GM12878 (cell line): ENCODE measurements at regions not wholly inside any gene's neighbourhood (a gene's known extent, or its start where the extent isn't known, plus 50 kb on each side); places are given as distances from the start of the nearest gene placed in this dataset.

Experiments used
- ATAC-seq: fragments of 200-7000 bp; cut with Tn5 transposase; 3 replicates; pipeline ENCODE4 v1.9.1; 2020; ENCODE audit warnings: mild to moderate bottlenecking, moderate library complexity
- BruUV-seq: library from RNA; stranded (reverse); fragments of 400-500 nt; replicated peaks from 2 replicates; lab custom pipeline; 2021; lab: Mats Ljungman, UMichigan
- CTCF ChIA-PET: fragments of 300-600 bp; sonication (Branson Sonifier 250); formaldehyde crosslinking; extraction: SDS; loops from one replicate; lab custom pipeline; 2021; ENCODE audit warnings: inconsistent platforms; lab: Yijun Ruan, JAX
- POLR2A ChIA-PET: fragments of 350-600 bp; formaldehyde crosslinking; extraction: SDS; loops from one replicate; lab custom pipeline; 2021; ENCODE audit warnings: inconsistent platforms; lab: Charles Lee
- RAD21 ChIA-PET: fragments of 300-600 bp; sonication (Branson Sonifier 250); formaldehyde crosslinking; loops from one replicate; lab custom pipeline; 2023; ENCODE audit warnings: antibody characterized with exemption; ENCODE audit not compliant: unreplicated experiment; lab: Charles Lee
- SMC1A ChIA-PET: fragments of 300-600 bp; sonication (Branson Sonifier 250); formaldehyde crosslinking; loops from one replicate; lab custom pipeline; 2023; ENCODE audit not compliant: unreplicated experiment, uncharacterized antibody; lab: Charles Lee
- DNase-seq: peaks from one replicate; pipeline ENCODE4 v3.0.0-alpha.2; 2011; ENCODE audit warnings: low read depth, low spot score
- FAIRE-seq: peaks from 3 replicates; lab custom pipeline; 2011; peaks lifted over from hg19 to GRCh38; lab: Jason Lieb, UNC
- H2AFZ ChIP-seq: 2 replicates; pipeline ENCODE4 v1.6.0; 2011; ENCODE audit warnings: low read depth, low read length, control low read depth; ENCODE audit not compliant: control insufficient read depth
- H3K27ac ChIP-seq: 2 replicates; pipeline ENCODE4 v1.5.1; 2011; ENCODE audit warnings: control low read depth; ENCODE audit not compliant: control insufficient read depth, insufficient read depth
- H3K27me3 ChIP-seq, 2 experiments: replicated peaks in 1 of 2; 2 replicates each; pipeline versions ENCODE4 v1.6.0 to v1.6.1; 2011; ENCODE audit warnings: low read length in 1 of 2; ENCODE audit not compliant: control insufficient read depth in 2 of 2, insufficient read depth in 2 of 2
- H3K36me3 ChIP-seq, 2 experiments: 2 replicates each; pipeline ENCODE4 v1.5.1; 2011; ENCODE audit warnings: low read length in 1 of 2; ENCODE audit not compliant: control insufficient read depth in 2 of 2, insufficient read depth in 2 of 2
- H3K4me1 ChIP-seq: 2 replicates; pipeline ENCODE4 v1.6.1; 2011; ENCODE audit warnings: mild to moderate bottlenecking, low read length, moderate library complexity, mixed read lengths; ENCODE audit not compliant: control insufficient read depth, insufficient read depth
- H3K4me2 ChIP-seq: 2 replicates; pipeline ENCODE4 v1.6.0; 2011; ENCODE audit warnings: control low read depth; ENCODE audit not compliant: control insufficient read depth, insufficient read depth
- H3K4me3 ChIP-seq: fragments of 200-600 bp; sonication (generic); 2 replicates; pipeline ENCODE4 v1.5.1; 2016
- H3K79me2 ChIP-seq: 2 replicates; pipeline ENCODE4 v1.6.0; 2011; ENCODE audit warnings: low read length; ENCODE audit not compliant: control insufficient read depth, insufficient read depth
- H3K9ac ChIP-seq: 2 replicates; pipeline ENCODE4 v1.8.0; 2011; ENCODE audit warnings: low read length, control low read depth, mixed read lengths; ENCODE audit not compliant: control insufficient read depth, insufficient read depth
- H3K9me3 ChIP-seq: replicated peaks from 3 replicates; pipeline ENCODE4 v1.5.1; 2011; ENCODE audit warnings: mild to moderate bottlenecking, low read length; ENCODE audit not compliant: control insufficient read depth, insufficient read depth
- H4K20me1 ChIP-seq: 2 replicates; pipeline ENCODE4 v1.6.0; 2011; ENCODE audit not compliant: control insufficient read depth, insufficient read depth
- BACH1 ChIP-seq: fragments of 450-650 bp; IDR thresholded peaks from 2 replicates; pipeline ENCODE4 v1.6.1; 2017; ENCODE audit warnings: mild to moderate bottlenecking, borderline replicate concordance
- BHLHE40 ChIP-seq, 2 experiments: fragments of 450-650 bp in 1 of 2; IDR thresholded peaks; 2 replicates each; pipeline ENCODE4 v1.6.1; 2011 to 2017; ENCODE audit warnings: low read depth in 2 of 2, borderline replicate concordance in 1 of 2, improper control_type of control experiment in 1 of 2, low read length in 1 of 2, mild to moderate bottlenecking in 1 of 2
- BRCA1 ChIP-seq: IDR thresholded peaks from 2 replicates; pipeline ENCODE4 v1.6.1; 2011; ENCODE audit warnings: low read depth, low read length, improper control_type of control experiment
- CHD4 ChIP-seq: fragments of 200-600 bp; sonication (generic); IDR thresholded peaks from 2 replicates; pipeline ENCODE4 v1.6.1; 2016; ENCODE audit warnings: mild to moderate bottlenecking
- FOS ChIP-seq: IDR thresholded peaks from 3 replicates; pipeline ENCODE4 v1.6.1; 2011; ENCODE audit warnings: borderline replicate concordance; ENCODE audit not compliant: insufficient read length; ENCODE audit errors: extremely low read depth
- FOXK2 ChIP-seq: fragments of 450-650 bp; IDR thresholded peaks from 2 replicates; pipeline ENCODE4 v1.6.1; 2017; ENCODE audit warnings: mild to moderate bottlenecking, moderate library complexity
- GATAD2B ChIP-seq: fragments of 450-650 bp; conservative IDR thresholded peaks from 2 replicates; pipeline ENCODE4 v1.6.1; 2017; ENCODE audit warnings: low read depth, mild to moderate bottlenecking, moderate library complexity
- PBX3 ChIP-seq: IDR thresholded peaks from 2 replicates; pipeline ENCODE4 v1.6.1; 2011; ENCODE audit warnings: mild to moderate bottlenecking, low read depth, low read length, moderate library complexity; ENCODE audit not compliant: insufficient replicate concordance
- RFX5 ChIP-seq: IDR thresholded peaks from 2 replicates; pipeline ENCODE4 v1.6.1; 2011; ENCODE audit warnings: low read depth, low read length, improper control_type of control experiment
- SP1 ChIP-seq: IDR thresholded peaks from one replicate; pipeline ENCODE4 v1.6.1; 2011; ENCODE audit warnings: low read depth, low read length
- SPI1 ChIP-seq: IDR thresholded peaks from 2 replicates; pipeline ENCODE4 v1.6.1; 2011; ENCODE audit warnings: low read depth, mild to moderate bottlenecking, low read length, moderate library complexity, borderline replicate concordance; ENCODE audit not compliant: insufficient read depth
- SREBF2 ChIP-seq: IDR thresholded peaks from 2 replicates; pipeline ENCODE4 v1.6.1; 2012; ENCODE audit warnings: mild to moderate bottlenecking, low read length
- TAF1 ChIP-seq: IDR thresholded peaks from 2 replicates; pipeline ENCODE4 v1.6.1; 2011; ENCODE audit warnings: mild to moderate bottlenecking, low read depth, low read length, borderline replicate concordance
- TCF7 ChIP-seq: IDR thresholded peaks from 2 replicates; pipeline ENCODE4 v1.6.1; 2014; ENCODE audit warnings: antibody characterized with exemption, borderline replicate concordance
- ZNF207 ChIP-seq: fragments of 450-650 bp; IDR thresholded peaks from 2 replicates; pipeline ENCODE4 v1.6.1; 2014; ENCODE audit warnings: antibody characterized with exemption, mild to moderate bottlenecking, borderline replicate concordance
- ZNF274 ChIP-seq: IDR thresholded peaks from one replicate; pipeline ENCODE4 v1.8.0; 2011; ENCODE audit not compliant: insufficient read length, insufficient read depth
- ZZZ3 ChIP-seq: IDR thresholded peaks from 2 replicates; pipeline ENCODE4 v1.6.1; 2011; ENCODE audit warnings: low read depth; ENCODE audit not compliant: control insufficient read depth, insufficient read length
- WGBS: methylation state at CpG from one replicate; pipeline ENCODE4 v1.1.6; 2016; ENCODE audit warnings: low lambda C conversion rate; ENCODE audit not compliant: insufficient replicate concordance, insufficient coverage; ENCODE audit errors: missing lambda C conversion rate; 5-methylcytosine and 5-hydroxymethylcytosine counted together
- in situ Hi-C: fragments of 300-500 bp; cut with MboI; formaldehyde crosslinking; loops from 9 replicates; pipeline ENCODE4 v1.14.3; 2018; ENCODE audit warnings: mixed read lengths
- intact Hi-C: fragments of 100-400 bp; cut with micrococcal nuclease; formaldehyde crosslinking; loops from one replicate; pipeline ENCODE4 v1.14.2; 2022; ENCODE audit not compliant: unreplicated experiment
- TF ChIP-seq, protein P1 (sequence below): fragments of 450-650 bp; IDR thresholded peaks from 2 replicates; pipeline ENCODE4 v1.6.1; 2016; ENCODE audit warnings: mild to moderate bottlenecking
- TF ChIP-seq, protein P2 (sequence below): IDR thresholded peaks from 2 replicates; pipeline ENCODE4 v1.6.1; 2011; ENCODE audit warnings: borderline replicate concordance, low read depth, mild to moderate bottlenecking, moderate library complexity, mixed read lengths, low read length; ENCODE audit not compliant: insufficient read depth; ENCODE audit errors: extremely low read length

DNA sequence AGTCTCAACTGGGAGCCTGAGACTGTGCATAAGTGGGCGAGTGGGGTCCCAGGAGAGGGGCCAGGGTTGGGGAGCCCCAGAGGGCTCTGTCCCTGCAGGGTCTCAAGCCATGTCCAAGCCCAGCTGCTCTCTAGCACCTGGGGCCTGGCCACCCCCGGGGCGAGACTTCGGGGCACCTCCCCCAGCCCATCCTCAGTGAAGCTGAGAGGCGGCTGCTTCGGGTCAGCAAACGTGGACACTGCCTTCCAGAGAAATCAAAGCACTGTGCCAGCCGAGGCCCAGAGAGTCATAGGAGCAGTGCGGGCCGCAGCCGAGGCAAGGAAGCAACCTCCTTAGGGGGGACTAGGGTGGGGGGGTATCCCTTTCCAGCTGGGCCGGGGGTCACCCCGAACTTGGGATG lies 77.5 kb downstream of the ENGASE start:
- H2AFZ ChIP-seq, result no peak overlapping the region
- H3K4me2 ChIP-seq, result no peak overlapping the region
- in situ Hi-C loops (no loop called here), intact Hi-C loops (no loop called here)
- 13% methylated on average over 13 of the region's 13 CpGs for WGBS
- ChIA-PET RAD21 (no interaction called here), POLR2A (no interaction called here), CTCF (no interaction called here), SMC1A (no interaction called here)
- TF ChIP-seq ZZZ3 (no peak), GATAD2B (no peak), RFX5 (no peak), SPI1 (no peak), ZNF274 (no peak), ZNF207 (no peak), PBX3 (no peak), FOS (no peak), BRCA1 (no peak), TCF7 (no peak), BACH1 (no peak), FOXK2 (no peak), BHLHE40 (IDR thresholded peaks at IDR 0.05; ENCODE audit: borderline replicate concordance in 1 of 2, low read depth in 2 of 2, low read length in 1 of 2) (no peak), SREBF2 (no peak), TAF1 (no peak), CHD4 (no peak), SP1 (no peak)
- TF ChIP-seq, protein P1, sequence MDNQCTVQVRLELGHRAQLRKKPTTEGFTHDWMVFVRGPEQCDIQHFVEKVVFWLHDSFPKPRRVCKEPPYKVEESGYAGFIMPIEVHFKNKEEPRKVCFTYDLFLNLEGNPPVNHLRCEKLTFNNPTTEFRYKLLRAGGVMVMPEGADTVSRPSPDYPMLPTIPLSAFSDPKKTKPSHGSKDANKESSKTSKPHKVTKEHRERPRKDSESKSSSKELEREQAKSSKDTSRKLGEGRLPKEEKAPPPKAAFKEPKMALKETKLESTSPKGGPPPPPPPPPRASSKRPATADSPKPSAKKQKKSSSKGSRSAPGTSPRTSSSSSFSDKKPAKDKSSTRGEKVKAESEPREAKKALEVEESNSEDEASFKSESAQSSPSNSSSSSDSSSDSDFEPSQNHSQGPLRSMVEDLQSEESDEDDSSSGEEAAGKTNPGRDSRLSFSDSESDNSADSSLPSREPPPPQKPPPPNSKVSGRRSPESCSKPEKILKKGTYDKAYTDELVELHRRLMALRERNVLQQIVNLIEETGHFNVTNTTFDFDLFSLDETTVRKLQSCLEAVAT, result no peak
- TF ChIP-seq, protein P2, sequence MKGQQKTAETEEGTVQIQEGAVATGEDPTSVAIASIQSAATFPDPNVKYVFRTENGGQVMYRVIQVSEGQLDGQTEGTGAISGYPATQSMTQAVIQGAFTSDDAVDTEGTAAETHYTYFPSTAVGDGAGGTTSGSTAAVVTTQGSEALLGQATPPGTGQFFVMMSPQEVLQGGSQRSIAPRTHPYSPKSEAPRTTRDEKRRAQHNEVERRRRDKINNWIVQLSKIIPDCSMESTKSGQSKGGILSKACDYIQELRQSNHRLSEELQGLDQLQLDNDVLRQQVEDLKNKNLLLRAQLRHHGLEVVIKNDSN, result no peak
- H3K79me2 ChIP-seq, result no peaks in the 10 kb centered on the region
- FAIRE-seq (no peak), DNase-seq (no peak), ATAC-seq (no peak)
- no peaks in the 10 kb centered on the region for H4K20me1 ChIP-seq
- H3K27me3 ChIP-seq, result no peaks in the 10 kb centered on the region; a peak in 1 of 4 replicates
- no peaks in the 10 kb centered on the region for H3K36me3 ChIP-seq
- BruUV-seq, result no TSS peak
- H3K27ac ChIP-seq, result no peak overlapping the region
- H3K4me3 ChIP-seq, result no peak overlapping the region
- no peaks in the 10 kb centered on the region for H3K9me3 ChIP-seq
- H3K4me1 ChIP-seq, result no peaks in the 10 kb centered on the region
- no peak overlapping the region for H3K9ac ChIP-seq
